ENCODE measurements at regions not wholly inside any gene's neighbourhood (a gene's known extent, or its start where the extent isn't known, plus 50 kb on each side); places are given as distances from the start of the nearest gene placed in this dataset.
"Not testable (repeated sequence)": the region's sequence is repeated elsewhere in the genome, so short reads cannot be mapped to it uniquely, and the experiment has no call there.

DNA sequence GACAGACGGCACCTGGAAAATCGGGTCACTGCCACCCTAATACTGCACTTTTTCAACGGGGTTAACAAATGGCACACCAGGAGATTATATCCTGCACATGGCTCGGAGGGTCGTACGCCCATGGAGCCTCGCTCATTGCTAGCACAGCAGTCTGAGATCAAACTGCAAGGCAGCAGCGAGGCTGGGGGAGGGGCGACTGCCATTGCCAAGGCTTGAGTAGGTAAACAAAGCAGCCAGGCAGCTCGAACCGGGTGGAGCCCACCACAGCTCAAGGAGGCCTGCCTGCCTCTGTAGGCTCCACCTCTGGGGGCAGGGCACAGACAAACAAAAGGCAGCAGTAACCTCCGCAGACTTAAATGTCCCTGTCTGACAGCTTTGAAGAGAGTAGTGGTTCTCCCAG is 270.7 kb downstream of the XPNPEP1 start:
- DNase-seq (ENCODE audit: low spot score) = not testable (repeated sequence)

DNA sequence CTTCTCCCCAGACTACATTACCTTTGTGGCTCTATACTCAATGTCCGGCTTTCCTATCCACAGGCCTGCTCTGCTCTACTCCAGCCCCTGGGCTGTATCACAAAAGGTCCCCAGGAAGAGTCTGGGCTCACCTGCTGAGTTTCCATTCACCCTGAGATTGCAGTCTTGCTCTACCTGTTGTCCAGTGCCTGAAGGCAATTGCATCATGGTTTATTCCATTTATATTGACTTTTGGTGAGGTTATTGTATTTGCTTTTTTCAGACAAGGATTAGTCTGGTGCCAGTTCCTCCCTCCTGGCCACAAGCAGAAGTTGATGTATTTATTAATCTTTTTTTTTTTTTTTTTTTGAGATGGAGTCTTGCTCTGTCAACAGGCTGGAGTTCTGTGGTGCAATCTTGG is 273.1 kb downstream of the XPNPEP1 start:
- no peak for DNase-seq (ENCODE audit: low spot score)

DNA sequence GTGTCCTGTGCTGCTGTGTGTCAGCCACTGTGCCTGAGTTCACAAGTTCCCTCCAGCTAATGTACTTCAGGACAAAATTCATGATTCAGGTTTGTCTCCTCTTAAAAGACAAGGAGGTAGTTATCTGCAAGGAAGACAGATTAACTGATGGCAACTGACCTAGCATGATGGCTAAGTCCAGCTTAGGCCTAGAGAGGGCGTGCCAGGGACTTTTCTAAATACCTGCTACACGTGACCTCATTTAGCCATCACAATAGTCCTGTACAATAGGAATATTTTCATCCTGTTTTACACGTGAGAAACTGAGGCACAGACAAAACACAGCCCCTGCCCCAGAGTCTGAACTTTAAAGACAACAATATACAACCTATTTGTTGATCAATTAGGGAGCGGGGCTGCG is 275.7 kb downstream of the XPNPEP1 start:
- DNase-seq (ENCODE audit: low spot score) = no peak

DNA sequence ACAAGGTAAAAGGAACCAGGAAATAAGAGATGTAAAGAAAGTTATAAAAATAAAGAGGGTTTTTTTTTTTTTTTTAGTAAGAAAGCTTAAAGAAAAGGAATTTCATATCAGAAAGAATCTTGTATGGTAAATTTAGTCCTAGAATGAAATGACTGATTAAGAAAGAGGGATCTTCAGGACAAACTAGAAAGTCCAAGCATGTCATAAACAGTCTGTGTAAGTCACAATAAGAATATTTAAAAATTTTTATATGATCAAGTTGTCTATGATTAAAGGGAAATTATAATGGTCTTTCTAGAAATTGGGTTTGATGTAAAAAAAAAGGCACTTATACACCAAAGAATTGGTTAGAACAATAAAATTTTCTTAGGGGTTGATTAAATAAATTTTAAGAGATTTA is 289.5 kb downstream of the XPNPEP1 start:
- no peak for DNase-seq (ENCODE audit: low spot score)

DNA sequence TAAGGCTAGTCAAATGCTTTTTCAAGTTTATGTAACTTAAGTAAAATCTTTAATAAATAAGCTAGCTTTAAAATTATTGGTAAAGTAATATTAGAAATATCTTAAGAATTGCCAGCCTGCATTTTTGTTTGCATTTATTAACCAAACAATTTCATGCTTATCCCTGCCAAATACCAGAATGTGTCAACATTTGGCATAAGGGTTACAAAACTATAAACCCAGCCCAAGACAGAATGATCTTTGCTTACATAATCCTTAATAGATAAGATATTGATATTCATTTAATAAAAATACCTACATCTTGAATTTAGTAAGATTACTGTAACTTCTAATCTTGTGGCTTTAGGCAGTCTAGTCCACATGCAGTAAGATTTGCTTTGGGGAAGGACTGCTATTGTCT is 290.3 kb downstream of the XPNPEP1 start:
- not testable (repeated sequence) for DNase-seq (ENCODE audit: low spot score)

DNA sequence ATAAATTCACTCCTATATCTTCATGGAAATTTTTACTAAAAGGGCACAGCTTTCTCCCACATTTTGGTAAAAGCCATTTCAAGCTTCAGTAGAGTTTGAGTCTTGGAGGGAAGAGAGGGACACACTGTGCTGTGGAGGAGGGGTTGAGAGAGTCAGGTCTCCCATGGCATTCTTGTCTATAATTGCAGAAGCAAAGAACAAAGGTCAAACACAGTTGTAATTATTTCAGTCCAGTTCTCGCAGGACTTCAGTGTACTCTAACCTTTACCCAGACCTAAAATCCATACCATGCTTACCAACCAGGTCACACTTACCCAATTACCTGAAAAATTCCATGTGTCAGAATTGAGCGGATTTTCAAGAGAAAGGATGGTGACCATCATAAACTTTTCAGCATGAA is 298.4 kb downstream of the XPNPEP1 start:
- no peak for DNase-seq (ENCODE audit: low spot score)

DNA sequence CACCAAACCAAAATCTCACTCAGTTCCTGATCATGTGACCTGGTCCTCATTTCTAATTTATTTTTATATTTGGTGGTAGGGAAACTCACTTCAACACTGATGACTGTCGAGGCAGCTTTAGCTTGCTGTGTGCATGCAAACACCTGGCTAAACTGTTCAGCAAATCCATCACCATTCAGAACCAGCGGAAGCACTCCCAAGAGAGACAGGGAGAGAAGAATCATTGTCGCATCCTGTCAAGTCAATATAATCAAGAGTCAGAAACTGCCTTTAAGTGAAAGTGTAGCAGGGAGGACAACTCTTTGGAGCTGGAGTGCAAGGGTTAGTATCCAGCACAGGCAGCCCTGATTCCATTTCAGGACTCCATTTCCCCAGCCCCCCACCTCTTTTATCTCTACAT is 300.7 kb downstream of the XPNPEP1 start:
- no peak for DNase-seq (ENCODE audit: low spot score)

DNA sequence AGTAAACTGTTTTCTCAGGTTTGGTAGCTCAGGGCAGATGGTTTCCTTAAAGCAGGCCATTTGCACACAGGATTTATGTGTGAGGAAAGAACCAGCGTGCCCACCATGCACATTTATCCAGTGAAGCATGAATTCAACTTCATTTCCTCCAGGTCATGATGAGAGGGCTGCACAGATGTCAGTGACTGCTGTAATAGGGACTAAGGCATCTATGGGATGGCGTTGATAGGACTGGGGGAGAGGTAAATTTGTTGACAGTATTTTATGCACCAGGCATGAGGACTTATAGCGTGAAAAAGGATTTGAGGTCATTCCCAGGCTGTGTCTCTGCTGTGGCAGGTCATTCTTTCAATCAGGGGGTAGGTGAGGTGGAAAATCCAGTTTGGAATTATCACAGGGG is 302.9 kb downstream of the XPNPEP1 start:
- no peak for DNase-seq (ENCODE audit: low spot score)

DNA sequence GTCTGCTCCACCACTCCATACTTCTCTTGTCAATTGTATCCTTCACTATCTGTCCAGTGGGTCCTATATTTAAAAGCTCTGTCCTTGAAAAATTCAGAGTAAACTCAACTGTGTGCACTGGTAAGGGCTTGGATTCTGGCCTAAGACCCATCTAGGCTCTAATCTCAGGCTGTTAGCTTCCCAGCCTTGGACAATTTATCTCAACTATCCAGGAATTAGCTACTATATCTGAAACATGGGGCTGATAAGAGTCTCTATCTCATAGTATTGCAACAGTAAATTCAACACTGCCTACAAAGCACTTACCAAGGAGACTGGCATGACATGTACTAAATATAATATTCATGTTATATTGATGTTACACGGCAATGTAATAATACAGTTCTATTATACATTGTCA is 303.4 kb downstream of the XPNPEP1 start:
- no peak for DNase-seq (ENCODE audit: low spot score)

DNA sequence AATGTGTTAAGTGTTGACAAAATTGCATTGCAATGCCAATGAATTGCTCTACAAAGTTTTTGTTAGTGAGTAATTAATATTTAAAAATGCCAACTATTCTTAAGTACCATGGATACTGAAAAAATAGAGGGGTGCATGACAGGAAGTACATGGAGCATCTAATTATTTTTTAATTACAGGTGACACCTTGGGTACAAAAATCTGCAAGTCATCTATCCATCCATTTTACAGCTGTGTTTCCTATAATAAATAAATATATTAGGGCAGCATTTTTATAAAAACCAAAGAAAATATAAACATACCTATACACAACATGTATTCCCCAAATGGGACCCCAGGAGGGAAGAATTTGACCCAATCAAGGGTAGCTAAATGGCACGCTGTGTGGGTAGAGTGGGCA is 304.6 kb downstream of the XPNPEP1 start:
- DNase-seq (ENCODE audit: low spot score) = no peak

DNA sequence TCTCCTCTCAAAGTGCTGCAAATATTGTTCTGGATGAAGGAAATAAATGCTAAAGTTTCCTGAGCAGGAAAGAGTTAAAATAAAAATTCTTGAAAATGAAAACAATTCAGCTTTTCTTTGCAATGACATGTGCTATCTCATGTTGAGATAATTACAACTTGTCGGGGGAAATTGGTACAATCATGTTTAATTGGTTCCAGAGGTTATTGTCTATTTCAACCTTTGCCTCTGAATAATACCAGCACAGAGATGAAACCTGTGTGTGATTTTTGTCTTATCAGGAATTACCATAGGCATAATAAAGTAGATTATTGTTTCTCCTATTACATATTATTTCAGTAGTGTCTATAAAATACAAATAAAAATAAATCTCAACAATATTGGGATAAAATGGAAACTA is 305.0 kb downstream of the XPNPEP1 start:
- DNase-seq (ENCODE audit: low spot score) = no peak

DNA sequence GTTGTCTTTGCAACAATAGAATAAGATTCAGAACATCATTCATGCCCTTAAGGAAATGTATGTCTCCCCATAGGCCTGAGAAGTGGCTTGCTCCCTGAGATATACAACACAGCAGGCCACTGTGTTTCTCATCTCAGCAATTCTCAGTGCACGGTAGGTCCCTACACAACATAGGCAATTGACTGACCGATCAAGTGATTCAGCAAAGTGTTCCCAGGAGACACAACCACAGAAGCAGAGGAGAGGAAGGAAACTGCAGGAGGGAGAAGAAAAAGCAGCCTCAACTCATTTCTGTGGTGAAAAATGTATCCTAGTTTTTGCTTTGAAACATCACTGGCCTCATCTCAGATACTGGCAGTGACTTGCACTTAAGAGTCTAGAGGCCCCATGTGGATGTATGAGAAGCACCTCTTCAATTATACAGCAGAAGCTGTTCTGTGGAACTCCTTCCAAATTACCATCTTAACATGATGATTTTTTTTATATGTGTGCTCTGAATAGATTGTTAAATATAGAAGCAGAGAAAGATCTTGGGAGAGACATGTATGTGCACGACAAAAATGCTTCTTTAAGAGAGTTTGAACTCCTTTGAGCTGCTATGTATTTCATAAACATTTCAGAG is 306.8 kb downstream of the XPNPEP1 start:
- no peak for DNase-seq (ENCODE audit: low spot score)

DNA sequence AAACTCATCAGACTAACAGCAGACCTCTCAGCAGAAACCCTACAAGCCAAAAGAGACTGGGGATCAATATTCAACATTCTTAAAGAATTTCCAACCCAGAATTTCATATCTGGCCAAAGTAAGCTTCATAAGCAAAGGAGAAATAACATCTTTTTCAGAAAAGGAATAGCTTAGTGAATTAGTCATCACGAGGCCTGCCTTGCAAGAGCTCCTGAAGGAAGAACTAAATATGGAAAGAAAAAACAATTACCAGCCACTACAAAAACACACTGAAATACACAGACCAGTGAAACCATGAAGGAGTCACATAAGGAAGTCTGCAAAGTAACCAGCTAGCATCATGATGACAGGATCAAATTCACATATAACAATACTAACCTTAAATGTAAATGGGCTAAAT is 328.0 kb downstream of the XPNPEP1 start:
- DNase-seq (ENCODE audit: low spot score) = peak; percentile 23

DNA sequence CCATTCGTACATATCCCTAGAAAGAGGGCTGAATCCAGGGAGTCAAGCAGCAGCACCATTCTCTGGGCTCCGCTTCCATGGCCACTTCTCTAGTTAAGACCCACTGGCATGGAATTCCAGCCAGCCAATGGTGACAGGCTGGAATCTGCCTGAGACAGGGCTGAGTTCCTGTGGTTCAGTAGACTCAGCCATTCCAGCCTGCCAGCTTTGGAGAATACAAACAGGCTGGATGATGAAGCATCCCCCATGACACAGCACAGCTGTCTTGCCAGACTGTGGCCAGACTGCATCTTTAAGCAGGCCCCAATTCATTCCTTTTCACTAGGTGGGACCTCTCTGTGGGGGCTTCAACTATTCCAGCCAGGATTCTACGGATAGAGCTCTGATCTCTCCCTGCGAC is 329.6 kb downstream of the XPNPEP1 start:
- DNase-seq (ENCODE audit: low spot score) = peak; percentile 32

DNA sequence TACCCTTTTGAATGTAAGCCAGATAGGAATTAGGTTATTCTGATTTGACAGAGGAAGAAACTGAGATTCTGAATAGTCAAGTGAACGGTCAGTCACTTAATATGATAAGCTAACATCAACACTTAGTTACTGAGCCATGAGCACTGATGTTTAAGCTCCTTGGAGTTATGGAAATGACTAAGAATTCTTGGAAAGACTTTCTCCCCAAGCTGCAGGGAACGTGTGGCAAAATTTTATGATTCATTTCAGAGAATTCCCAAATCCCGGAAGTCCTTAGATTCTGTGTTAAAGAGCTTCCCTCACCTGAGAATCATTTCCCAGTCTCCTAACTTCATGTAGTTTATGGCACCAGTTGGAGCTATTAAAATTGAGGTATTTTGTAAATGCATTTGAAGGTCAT is 330.9 kb downstream of the XPNPEP1 start:
- peak; percentile 10 for DNase-seq (ENCODE audit: low spot score)

DNA sequence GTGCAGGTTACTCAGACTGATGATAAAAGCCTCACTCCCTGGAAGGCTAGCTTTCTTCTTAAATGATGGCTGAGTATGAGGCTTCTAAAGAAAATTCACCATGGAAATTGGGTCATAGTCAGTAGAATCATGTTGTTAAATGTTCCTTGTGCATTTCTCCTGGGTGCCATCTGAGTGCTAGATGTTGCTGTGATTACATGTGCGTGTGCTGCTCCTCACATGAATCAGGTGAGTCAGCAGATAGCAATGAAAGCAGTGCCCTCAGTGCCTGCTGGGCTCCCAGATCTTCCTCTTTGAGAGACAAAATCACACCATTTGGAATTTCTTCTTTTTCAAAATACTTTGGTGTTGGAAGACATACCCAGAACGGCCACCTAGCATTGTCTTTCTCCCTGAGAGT is 331.7 kb downstream of the XPNPEP1 start:
- peak; percentile 35 for DNase-seq (ENCODE audit: low spot score)

DNA sequence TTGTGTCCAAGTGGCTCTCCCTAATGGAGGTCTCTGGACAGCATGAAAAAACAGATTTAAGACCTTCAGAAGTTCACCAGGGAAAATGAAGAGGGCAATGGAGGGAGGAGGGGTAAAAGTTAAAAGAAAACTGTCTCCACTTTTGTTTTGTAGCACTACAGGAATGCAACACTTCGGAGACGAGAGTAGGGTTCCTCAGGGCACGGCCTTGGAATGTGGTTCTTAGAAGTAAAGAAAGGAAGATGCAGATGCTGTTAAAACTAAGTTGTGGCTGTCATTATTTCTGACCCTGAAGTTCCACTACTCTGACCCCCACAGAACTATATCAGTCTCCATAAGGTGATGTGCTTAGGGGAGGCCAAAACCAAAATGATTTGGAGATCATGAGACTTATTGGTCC is 335.1 kb downstream of the XPNPEP1 start:
- DNase-seq (ENCODE audit: low spot score) = no peak

DNA sequence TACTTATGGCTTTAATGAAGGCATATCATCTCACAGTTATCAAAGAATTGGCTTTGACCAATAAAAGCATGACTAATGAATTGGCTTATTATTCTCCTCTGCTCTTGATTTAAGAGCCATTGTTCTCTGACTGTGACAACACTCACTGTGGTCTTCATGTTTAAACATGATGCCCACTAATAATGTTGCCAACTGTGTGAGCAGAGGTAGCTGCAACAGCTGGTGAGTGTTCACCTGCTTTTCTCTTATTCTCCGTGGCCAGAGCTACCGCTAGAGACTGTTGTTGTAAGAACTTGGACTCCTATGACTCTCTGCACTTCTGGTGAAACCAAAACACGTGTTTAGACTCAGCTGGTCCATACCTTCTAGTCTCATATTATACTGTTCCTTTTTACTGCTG is 335.9 kb downstream of the XPNPEP1 start:
- DNase-seq (ENCODE audit: low spot score) = no peak

DNA sequence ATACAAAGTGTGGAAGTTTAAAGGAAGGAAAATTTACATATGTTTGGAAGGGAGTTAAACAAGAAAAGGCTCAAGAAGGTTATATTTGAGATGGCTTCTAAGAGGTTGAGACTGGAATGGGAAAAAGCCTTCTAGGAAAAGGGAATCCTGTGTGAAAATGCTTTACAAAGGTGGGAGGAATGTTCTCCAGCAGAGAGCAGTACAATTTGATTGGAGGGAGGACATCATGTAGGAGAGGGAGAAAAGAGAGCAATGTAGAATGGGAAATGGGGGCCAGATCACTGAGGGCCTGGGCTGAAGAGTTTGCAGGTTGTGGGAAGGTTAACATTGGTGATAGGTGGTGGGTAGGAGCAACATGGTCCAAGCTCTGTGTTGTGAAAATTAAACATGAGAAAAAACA is 366.9 kb downstream of the XPNPEP1 start:
- DNase-seq (ENCODE audit: low spot score) = no peak

DNA sequence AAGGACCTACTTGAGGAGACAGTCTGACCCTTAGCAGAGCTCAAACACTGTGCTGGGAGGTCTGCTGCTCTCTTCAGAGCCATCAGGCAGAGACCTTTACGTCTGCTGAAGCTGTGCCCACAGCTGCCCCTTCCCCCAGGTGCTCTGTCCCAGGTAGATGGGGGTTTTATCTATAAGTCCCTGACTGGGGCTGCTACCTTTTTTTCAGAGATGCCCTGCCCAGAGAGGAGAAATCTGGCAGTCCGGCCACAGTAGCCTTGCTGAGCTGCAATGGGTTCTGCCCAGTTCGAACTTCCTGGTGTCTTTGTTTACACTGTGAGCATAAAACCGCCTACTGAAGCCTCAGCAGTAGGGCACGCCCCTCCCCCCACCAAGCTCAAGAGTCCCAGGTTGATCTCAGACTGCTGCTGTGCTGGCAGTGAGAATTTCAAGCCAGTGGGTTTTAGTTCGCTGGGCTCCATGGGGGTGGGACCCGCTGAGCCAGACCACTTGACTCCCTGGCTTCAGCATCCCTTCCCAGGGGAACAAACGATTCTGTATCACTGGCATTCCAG is 381.2 kb downstream of the XPNPEP1 start:
- not testable (repeated sequence) for DNase-seq (ENCODE audit: low spot score)

DNA sequence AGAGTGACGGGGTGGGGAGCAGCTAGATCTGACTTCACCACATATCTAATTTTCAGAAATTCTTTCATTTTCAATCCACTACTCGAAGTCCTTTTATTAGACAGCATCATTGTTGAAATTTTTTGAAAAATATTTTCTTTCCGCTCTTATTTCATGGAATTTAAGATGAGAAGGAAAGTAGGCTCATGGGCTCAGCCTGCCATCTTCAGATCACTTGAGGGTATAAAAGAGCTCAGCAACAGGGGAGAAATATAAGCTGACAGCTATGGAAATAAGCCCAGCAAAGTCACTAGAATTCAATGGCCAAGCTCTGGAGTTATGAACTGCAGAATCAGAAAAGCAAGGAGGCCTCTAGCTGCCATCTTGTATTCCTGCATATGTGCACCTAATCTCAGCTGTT is 389.1 kb downstream of the XPNPEP1 start:
- DNase-seq (ENCODE audit: low spot score) = no peak

DNA sequence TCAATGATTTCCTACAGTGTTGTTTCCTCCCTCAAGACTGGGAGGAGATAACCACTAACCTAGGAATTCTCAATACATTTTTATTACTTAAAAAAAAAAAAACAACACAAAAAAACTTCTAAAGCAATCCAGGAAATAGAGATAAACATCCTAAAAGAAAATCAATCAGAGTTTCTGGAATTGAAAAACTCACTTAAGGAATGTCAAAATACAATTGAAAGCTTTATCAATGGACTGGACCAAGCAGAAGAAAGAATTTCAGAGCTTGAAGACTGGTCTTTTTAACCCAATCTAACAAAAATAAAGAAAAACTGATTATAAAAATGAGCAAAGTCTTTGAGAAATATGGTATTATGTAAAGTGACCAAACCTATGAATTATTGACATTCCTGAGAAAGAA is 394.1 kb downstream of the XPNPEP1 start:
- no peak for DNase-seq (ENCODE audit: low spot score)

DNA sequence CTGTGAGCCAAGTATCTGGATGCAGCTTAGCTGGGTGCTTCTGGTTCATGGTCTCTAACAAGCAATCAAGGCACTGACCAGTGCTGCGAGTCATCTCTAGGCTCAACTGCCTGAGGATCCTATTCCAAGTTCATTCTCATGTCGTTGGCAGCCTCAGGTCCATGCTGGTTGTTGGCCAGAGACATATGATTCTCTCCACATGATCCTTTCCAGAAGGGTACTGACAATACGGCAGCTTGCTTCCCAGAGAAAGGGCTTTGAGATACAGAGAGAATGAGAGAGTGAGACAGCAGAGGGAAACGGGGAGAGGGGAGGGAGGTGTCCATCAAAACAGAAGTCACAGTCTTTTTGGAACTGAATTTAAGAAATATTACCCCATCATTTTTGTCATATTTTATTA is 405.6 kb downstream of the XPNPEP1 start:
- no peak for DNase-seq (ENCODE audit: low spot score)

DNA sequence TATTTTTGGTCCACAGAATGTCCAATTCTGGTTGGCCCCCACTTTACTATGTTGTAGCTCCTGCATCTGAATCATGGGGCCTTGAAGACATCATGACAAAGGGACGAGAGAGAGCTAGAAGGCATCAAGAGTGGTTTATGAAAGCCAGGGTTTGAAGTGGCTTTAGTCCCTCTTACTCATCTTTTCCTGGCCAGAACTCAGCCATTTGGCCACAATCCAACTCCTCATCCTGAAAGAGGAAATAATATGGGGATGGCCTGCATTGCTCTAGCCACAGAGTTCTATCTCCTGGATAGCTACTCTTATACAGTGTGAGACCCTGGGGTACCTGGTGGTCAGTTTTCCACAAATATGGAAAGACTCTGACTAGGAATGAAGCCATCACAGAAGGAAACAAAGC is 418.9 kb downstream of the XPNPEP1 start:
- DNase-seq (ENCODE audit: low spot score) = peak; percentile 17

DNA sequence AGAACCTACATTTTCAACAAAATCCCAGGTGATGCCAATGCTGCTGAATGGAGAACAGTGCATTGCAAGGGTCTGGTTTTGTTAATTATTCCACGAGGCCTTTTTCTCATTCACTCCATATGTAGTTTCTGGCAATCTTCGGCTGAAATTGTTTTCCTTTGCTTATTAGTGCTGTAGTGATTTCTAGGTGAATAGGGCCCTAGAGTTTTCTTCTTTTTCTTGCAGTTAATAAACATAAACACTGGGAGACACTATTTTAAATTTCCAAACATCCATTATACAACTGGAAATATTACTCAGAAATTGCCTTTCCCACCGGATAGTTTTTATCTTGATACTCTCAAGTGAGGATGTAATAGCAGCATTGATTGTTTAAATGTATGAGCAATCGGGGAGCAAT is 435.6 kb downstream of the XPNPEP1 start:
- DNase-seq (ENCODE audit: low spot score) = no peak

Measured in kidney tubule cell (primary cell).